SH-SY5Y (cell line): ENCODE measurements at regions not wholly inside any gene's neighbourhood (a gene's known extent, or its start where the extent isn't known, plus 50 kb on each side); places are given as distances from the start of the nearest gene placed in this dataset.

ENCODE experiments used
- GATA2 ChIP-seq: IDR thresholded peaks from 2 replicates; pipeline ENCODE4 v1.6.1; 2011; ENCODE audit warnings: mild to moderate bottlenecking, low read depth, low read length
- GATA3 ChIP-seq: IDR thresholded peaks from 2 replicates; pipeline ENCODE4 v1.6.1; 2011; ENCODE audit warnings: low read depth, mild to moderate bottlenecking, low read length, moderate library complexity

- no peak for TF ChIP-seq GATA3
- no peak for TF ChIP-seq GATA2
Measured at GRCh38 chr1:112054510-112054909, 65.0 kb upstream of the KCND3 start.
